Neural cell (in vitro differentiated cells): ENCODE measurements at regions not wholly inside any gene's neighbourhood (a gene's known extent, or its start where the extent isn't known, plus 50 kb on each side); places are given as distances from the start of the nearest gene placed in this dataset.

Experiments used
- H2AFZ ChIP-seq: fragments of 200-600, 300-800 bp; sonication (generic), shearing (Covaris generic); 2 replicates; pipeline ENCODE4 v1.6.0; 2014; ENCODE audit warnings: low read depth, mild to moderate bottlenecking, antibody characterized with exemption, low read length, moderate library complexity
- H3F3A ChIP-seq: fragments of 200-600 bp; shearing (Covaris generic); 2 replicates; pipeline ENCODE4 v1.6.1; 2016; ENCODE audit warnings: mild to moderate bottlenecking, moderate library complexity, mixed read lengths, antibody characterized with exemption, low read length; ENCODE audit not compliant: insufficient read depth, poor library complexity, severe bottlenecking
- H3K27ac ChIP-seq: fragments of 200-600, 300-800 bp; sonication (generic), shearing (Covaris generic); 2 replicates; pipeline ENCODE4 v1.5.1; 2014; ENCODE audit warnings: mild to moderate bottlenecking, low read length, moderate library complexity
- H3K27me3 ChIP-seq: fragments of 300-800, 200-600 bp; sonication (generic), shearing (Covaris generic); 2 replicates; pipeline ENCODE4 v1.6.0; 2014; ENCODE audit warnings: mild to moderate bottlenecking, low read depth, low read length, moderate library complexity; ENCODE audit not compliant: insufficient read depth
- H3K36me3 ChIP-seq: fragments of 300-800, 200-600 bp; sonication (generic), shearing (Covaris generic); 2 replicates; pipeline ENCODE4 v1.5.1; 2014; ENCODE audit warnings: mild to moderate bottlenecking, antibody characterized with exemption, low read length, moderate library complexity; ENCODE audit not compliant: insufficient read depth
- H3K4me2 ChIP-seq: fragments of 300-800, 200-600 bp; sonication (generic), shearing (Covaris generic); 2 replicates; pipeline ENCODE4 v1.6.0; 2014; ENCODE audit warnings: mild to moderate bottlenecking, low read length
- H3K4me3 ChIP-seq: fragments of 300-800, 200-600 bp; sonication (generic), shearing (Covaris generic); 2 replicates; pipeline ENCODE4 v1.5.1; 2014; ENCODE audit warnings: mild to moderate bottlenecking, low read length, moderate library complexity
- H3K79me2 ChIP-seq: fragments of 200-600 bp; shearing (Covaris generic); replicated peaks from 2 replicates; pipeline ENCODE4 v1.6.0; 2014; ENCODE audit warnings: mild to moderate bottlenecking, low read length, moderate library complexity; ENCODE audit not compliant: insufficient read depth
- H3K9ac ChIP-seq: fragments of 300-800, 200-600 bp; sonication (generic), shearing (Covaris generic); 2 replicates; pipeline ENCODE4 v1.6.1; 2016; ENCODE audit warnings: mild to moderate bottlenecking, low read length, mixed read lengths
- H3K9me2 ChIP-seq: fragments of 200-600 bp; shearing (Covaris generic); 2 replicates; pipeline ENCODE4 v1.6.1; 2016; ENCODE audit warnings: mild to moderate bottlenecking, low read length, mixed read lengths; ENCODE audit not compliant: insufficient read depth
- H3K9me3 ChIP-seq: fragments of 200-600, 300-800 bp; sonication (generic), shearing (Covaris generic); 2 replicates; pipeline ENCODE4 v1.6.1; 2016; ENCODE audit warnings: mild to moderate bottlenecking, mixed run types, low read length, moderate library complexity, mixed read lengths
- H4K20me1 ChIP-seq: fragments of 200-600 bp; shearing (Covaris generic); 2 replicates; pipeline ENCODE4 v1.6.1; 2016; ENCODE audit warnings: mild to moderate bottlenecking, mixed run types; ENCODE audit not compliant: insufficient read depth
- EP300 ChIP-seq: fragments of 450-650 bp; conservative IDR thresholded peaks from 2 replicates; pipeline ENCODE4 v1.6.1; 2014; ENCODE audit warnings: antibody characterized with exemption, mild to moderate bottlenecking, moderate library complexity; ENCODE audit not compliant: poor library complexity, severe bottlenecking
- EZH2 ChIP-seq: fragments of 200-600, 300-800 bp; shearing (Covaris generic), sonication (generic); IDR thresholded peaks from 2 replicates; pipeline ENCODE4 v1.6.1; 2014; ENCODE audit warnings: antibody characterized with exemption, low read length, borderline replicate concordance, mild to moderate bottlenecking; ENCODE audit not compliant: insufficient read depth, poor library complexity, severe bottlenecking
- MXI1 ChIP-seq: fragments of 450-650 bp; conservative IDR thresholded peaks from 2 replicates; pipeline ENCODE4 v1.6.1; 2014; ENCODE audit warnings: antibody characterized with exemption, mild to moderate bottlenecking; ENCODE audit not compliant: poor library complexity, severe bottlenecking
- POLR2AphosphoS5 ChIP-seq: IDR thresholded peaks from 2 replicates; pipeline ENCODE4 v1.6.1; 2012
- RAD21 ChIP-seq: fragments of 450-650 bp; conservative IDR thresholded peaks from 2 replicates; pipeline ENCODE4 v1.6.1; 2014; ENCODE audit warnings: antibody characterized with exemption, mild to moderate bottlenecking, moderate library complexity
- SMC3 ChIP-seq: fragments of 450-650 bp; conservative IDR thresholded peaks from 2 replicates; pipeline ENCODE4 v1.6.1; 2014; ENCODE audit warnings: antibody characterized with exemption, mild to moderate bottlenecking, moderate library complexity; ENCODE audit not compliant: poor library complexity
- TAF1 ChIP-seq: IDR thresholded peaks from 2 replicates; pipeline ENCODE4 v1.6.1; 2012; ENCODE audit warnings: low read depth
- TF ChIP-seq, protein P1 (sequence below): fragments of 450-650 bp; IDR thresholded peaks from 2 replicates; pipeline ENCODE4 v1.5.1; 2014; ENCODE audit warnings: antibody characterized with exemption, mild to moderate bottlenecking, moderate library complexity; ENCODE audit not compliant: poor library complexity, severe bottlenecking
- TF ChIP-seq, protein P2 (sequence below): IDR thresholded peaks from 2 replicates; pipeline ENCODE4 v1.6.1; 2012; ENCODE audit warnings: borderline replicate concordance

DNA sequence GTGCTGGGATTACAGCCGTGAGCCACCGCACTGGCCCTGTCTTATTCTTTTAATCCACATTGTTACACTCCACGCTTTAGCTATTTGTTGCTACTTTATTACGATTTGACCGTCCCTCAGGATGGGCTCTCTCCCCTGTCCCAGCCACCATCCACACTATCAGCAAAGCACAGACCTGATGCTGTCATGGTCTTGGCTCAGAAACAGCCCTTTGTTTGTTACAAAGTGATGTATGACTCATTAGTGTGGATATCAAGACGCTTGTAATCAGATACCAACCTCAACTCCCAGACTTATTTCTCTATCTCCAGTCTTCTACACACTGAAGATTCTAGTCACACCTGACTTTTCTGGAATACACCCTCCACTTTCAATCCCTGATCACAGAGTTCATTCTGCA is 84.6 kb upstream of the FREM2 start:
- no peaks in the 10 kb centered on the region for H3K27me3 ChIP-seq
- TF ChIP-seq POLR2AphosphoS5 (no peak), SMC3 (no peak), RAD21 (no peak), MXI1 (no peak), EP300 (no peak), TAF1 (no peak), EZH2 (no peak)
- TF ChIP-seq, protein P1, sequence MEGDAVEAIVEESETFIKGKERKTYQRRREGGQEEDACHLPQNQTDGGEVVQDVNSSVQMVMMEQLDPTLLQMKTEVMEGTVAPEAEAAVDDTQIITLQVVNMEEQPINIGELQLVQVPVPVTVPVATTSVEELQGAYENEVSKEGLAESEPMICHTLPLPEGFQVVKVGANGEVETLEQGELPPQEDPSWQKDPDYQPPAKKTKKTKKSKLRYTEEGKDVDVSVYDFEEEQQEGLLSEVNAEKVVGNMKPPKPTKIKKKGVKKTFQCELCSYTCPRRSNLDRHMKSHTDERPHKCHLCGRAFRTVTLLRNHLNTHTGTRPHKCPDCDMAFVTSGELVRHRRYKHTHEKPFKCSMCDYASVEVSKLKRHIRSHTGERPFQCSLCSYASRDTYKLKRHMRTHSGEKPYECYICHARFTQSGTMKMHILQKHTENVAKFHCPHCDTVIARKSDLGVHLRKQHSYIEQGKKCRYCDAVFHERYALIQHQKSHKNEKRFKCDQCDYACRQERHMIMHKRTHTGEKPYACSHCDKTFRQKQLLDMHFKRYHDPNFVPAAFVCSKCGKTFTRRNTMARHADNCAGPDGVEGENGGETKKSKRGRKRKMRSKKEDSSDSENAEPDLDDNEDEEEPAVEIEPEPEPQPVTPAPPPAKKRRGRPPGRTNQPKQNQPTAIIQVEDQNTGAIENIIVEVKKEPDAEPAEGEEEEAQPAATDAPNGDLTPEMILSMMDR, result no peak
- TF ChIP-seq, protein P2, sequence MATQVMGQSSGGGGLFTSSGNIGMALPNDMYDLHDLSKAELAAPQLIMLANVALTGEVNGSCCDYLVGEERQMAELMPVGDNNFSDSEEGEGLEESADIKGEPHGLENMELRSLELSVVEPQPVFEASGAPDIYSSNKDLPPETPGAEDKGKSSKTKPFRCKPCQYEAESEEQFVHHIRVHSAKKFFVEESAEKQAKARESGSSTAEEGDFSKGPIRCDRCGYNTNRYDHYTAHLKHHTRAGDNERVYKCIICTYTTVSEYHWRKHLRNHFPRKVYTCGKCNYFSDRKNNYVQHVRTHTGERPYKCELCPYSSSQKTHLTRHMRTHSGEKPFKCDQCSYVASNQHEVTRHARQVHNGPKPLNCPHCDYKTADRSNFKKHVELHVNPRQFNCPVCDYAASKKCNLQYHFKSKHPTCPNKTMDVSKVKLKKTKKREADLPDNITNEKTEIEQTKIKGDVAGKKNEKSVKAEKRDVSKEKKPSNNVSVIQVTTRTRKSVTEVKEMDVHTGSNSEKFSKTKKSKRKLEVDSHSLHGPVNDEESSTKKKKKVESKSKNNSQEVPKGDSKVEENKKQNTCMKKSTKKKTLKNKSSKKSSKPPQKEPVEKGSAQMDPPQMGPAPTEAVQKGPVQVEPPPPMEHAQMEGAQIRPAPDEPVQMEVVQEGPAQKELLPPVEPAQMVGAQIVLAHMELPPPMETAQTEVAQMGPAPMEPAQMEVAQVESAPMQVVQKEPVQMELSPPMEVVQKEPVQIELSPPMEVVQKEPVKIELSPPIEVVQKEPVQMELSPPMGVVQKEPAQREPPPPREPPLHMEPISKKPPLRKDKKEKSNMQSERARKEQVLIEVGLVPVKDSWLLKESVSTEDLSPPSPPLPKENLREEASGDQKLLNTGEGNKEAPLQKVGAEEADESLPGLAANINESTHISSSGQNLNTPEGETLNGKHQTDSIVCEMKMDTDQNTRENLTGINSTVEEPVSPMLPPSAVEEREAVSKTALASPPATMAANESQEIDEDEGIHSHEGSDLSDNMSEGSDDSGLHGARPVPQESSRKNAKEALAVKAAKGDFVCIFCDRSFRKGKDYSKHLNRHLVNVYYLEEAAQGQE, result no peak
- no peak overlapping the region for H3K9ac ChIP-seq

DNA sequence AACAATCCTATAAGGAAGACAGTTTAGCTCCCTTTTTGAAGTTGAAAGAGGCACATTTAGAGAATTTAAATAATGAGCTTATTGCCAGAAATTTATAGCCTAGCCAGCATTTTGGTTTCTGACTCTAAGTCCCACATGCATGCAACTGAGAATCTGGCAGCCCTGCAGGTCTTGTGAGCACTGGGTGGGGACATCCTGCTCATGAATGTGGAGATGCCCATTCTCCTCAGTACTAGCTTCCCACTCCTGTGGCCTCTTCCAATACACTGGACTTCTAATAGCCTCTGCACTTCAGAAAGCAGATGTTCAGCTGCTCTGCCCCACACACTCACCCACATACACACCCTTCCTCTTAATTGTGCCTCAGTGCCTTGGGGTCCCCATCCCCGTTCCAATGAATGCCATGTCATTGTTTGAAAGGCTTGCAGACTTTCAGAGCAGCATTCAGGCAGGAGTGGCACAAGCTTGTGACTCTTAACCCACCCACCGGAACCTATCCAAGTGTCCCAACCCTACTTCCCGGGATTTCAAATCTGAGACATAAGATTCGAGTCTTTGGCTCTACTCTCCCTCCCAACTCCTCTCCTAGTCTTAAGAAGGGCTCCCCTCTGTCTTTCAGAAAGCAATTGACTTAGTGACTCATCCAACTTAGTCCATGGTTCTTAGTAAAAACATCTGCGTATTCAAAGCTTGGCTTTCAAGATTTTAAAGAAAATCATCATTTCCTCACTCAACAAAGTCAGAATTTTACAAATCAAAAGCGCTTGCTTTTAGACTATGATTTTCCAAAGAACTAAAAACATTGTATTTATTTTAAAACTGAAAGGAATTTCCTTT is 80.0 kb upstream of the FREM2 start:
- H2AFZ ChIP-seq, result no peak overlapping the region
- no peaks in the 10 kb centered on the region for H3K79me2 ChIP-seq
- no peaks in the 10 kb centered on the region for H3K36me3 ChIP-seq
- no peaks in the 10 kb centered on the region for H3K9me3 ChIP-seq
- no peak overlapping the region for H3K9ac ChIP-seq
- H3K9me2 ChIP-seq, result no peaks in the 10 kb centered on the region
- no peak for TF ChIP-seq MXI1
- TF ChIP-seq, protein P2, result no peak
- no peak for TF ChIP-seq SMC3
- TF ChIP-seq POLR2AphosphoS5, result no peak
- TF ChIP-seq, protein P1, result no peak
- no peak for TF ChIP-seq EP300
- no peak for TF ChIP-seq TAF1
- no peak for TF ChIP-seq EZH2
- no peak for TF ChIP-seq RAD21
- no peaks in the 10 kb centered on the region for H4K20me1 ChIP-seq
- no peak overlapping the region for H3K4me2 ChIP-seq
- no peaks in the 10 kb centered on the region for H3F3A ChIP-seq
- H3K27ac ChIP-seq, result no peak overlapping the region
- H3K4me3 ChIP-seq, result no peak overlapping the region
- no peaks in the 10 kb centered on the region for H3K27me3 ChIP-seq

More for the DNA sequence above, 84.6 kb upstream of the FREM2 start:
- no peaks in the 10 kb centered on the region for H3K79me2 ChIP-seq
- no peak overlapping the region for H2AFZ ChIP-seq
- H3K4me2 ChIP-seq, result no peak overlapping the region
- no peaks in the 10 kb centered on the region for H3K9me2 ChIP-seq
- no peaks in the 10 kb centered on the region for H3K36me3 ChIP-seq
- H3F3A ChIP-seq, result no peaks in the 10 kb centered on the region
- H3K4me3 ChIP-seq, result no peak overlapping the region
- H3K27ac ChIP-seq, result no peak overlapping the region
- H4K20me1 ChIP-seq, result no peaks in the 10 kb centered on the region
- no peaks in the 10 kb centered on the region for H3K9me3 ChIP-seq
